Pancreas (tissue), 10 donors: ENCODE measurements at regions not wholly inside any gene's neighbourhood (a gene's known extent, or its start where the extent isn't known, plus 50 kb on each side); places are given as distances from the start of the nearest gene placed in this dataset.

ENCODE experiments used
- ATAC-seq, 4 donors: fragments of 200-7000 bp; cut with Tn5 transposase; one replicate each; pipeline versions ENCODE4 v1.8.0 to v1.9.1; 2020; ENCODE audit warnings: mild to moderate bottlenecking in 4 of 4, moderate library complexity in 4 of 4
- DNase-seq, 6 donors: peaks; one replicate each; pipeline ENCODE4 v3.0.0-alpha.2; 2020
- FAIRE-seq: peaks from 2 replicates; lab custom pipeline; 2012; peaks lifted over from hg19 to GRCh38; lab: Jason Lieb, UNC
- H3K27ac ChIP-seq, 4 donors: fragments of 200-600 bp; sonication (generic); 1 replicate in 3 of 4; 2 replicates in 1 of 4; pipeline versions ENCODE4 v1.5.0 to v1.8.0; 2020
- H3K27me3 ChIP-seq, 4 donors: fragments of 200-600 bp; one replicate each; pipeline ENCODE4 v1.8.0; 2021
- H3K36me3 ChIP-seq, 3 donors: fragments of 200-600 bp; sonication (generic) in 1 of 3; one replicate each; pipeline versions ENCODE4 v1.5.0 to v1.8.0; 2020 to 2021
- H3K4me1 ChIP-seq, 3 donors: fragments of 200-600 bp; one replicate each; pipeline ENCODE4 v1.8.0; 2021
- H3K4me3 ChIP-seq, 4 donors: fragments of 200-600 bp; sonication (generic) in 2 of 4; one replicate each; pipeline versions ENCODE4 v1.5.0 to v1.8.0; 2020 to 2021
- H3K9me3 ChIP-seq, 4 donors: fragments of 200-600 bp; one replicate each; pipeline ENCODE4 v1.8.0; 2021
- CTCF ChIP-seq, 4 donors: fragments of 200-600 bp; sonication (generic) in 3 of 4; IDR thresholded peaks; one replicate each; pipeline versions ENCODE4 v1.5.0 to v1.8.0; 2021; ENCODE audit warnings: antibody characterized with exemption in 4 of 4
- WGBS, 2 donors: extraction: QIAGEN DNeasy Blood & Tissue Kit; methylation state at CpG; one replicate each; pipeline ENCODE4 v1.1.7; 2013; 5-methylcytosine and 5-hydroxymethylcytosine counted together
- intact Hi-C, 3 donors: fragments of 100-400 bp; cut with DNase I; formaldehyde crosslinking; loops; one replicate each; pipeline versions ENCODE4 v1.11.1 to v1.14.2; 2022
- donor health status: healthy with polysubstance abuse.
- donor health status: DM: no; HTN: no; CAD: no; lungs with moderate emphysema.
- donor health status: DM: no; HTN: no; CAD: no.
- donor health status: control.
- donor health status: control.
- donor health status: Bipolar disorder and iron deficiency.
- donor health status: DM: yes; HTN: yes; CAD: no.
- donor health status: DM: no; HTN: no; CAD: no.
- donor health status: DM: no; HTN: no; CAD: no.
- donor health status: DM: yes; HTN: yes; CAD: no.

GRCh38 chr6:20029979-20030378, 182.3 kb downstream of the MBOAT1 start:
- H3K36me3 ChIP-seq = no peaks in the 10 kb centered on the region
- intact Hi-C loops = no loop called here
- ATAC-seq (no peak), DNase-seq (no peak), FAIRE-seq (no peak)
- H3K9me3 ChIP-seq = no peaks in the 10 kb centered on the region
- TF ChIP-seq CTCF (IDR thresholded peaks at IDR 0.05) = no peak
- peaks cover 0 to 4% (median 0%) of the 10 kb centered on the region in 3 donors for H3K4me1 ChIP-seq
- WGBS, 2 donors = 89 to 91% methylated on average over 3 of the region's 3 CpGs
- H3K27me3 ChIP-seq = no peaks in the 10 kb centered on the region
- no peak overlapping the region for H3K27ac ChIP-seq
- H3K4me3 ChIP-seq = no peak overlapping the region

GRCh38 chr6:20031342-20031741, 180.9 kb downstream of the MBOAT1 start:
- 89 to 95% methylated on average over 4 of the region's 4 CpGs for WGBS, 2 donors
- ATAC-seq = no peak
- no peaks in the 10 kb centered on the region for H3K27me3 ChIP-seq
- no peak overlapping the region for H3K4me3 ChIP-seq
- no peaks in the 10 kb centered on the region for H3K36me3 ChIP-seq
- H3K9me3 ChIP-seq = no peaks in the 10 kb centered on the region
- TF ChIP-seq CTCF (IDR thresholded peaks at IDR 0.05) = no peak
- DNase-seq = no peak
- FAIRE-seq = no peak
- peaks cover 0 to 4% (median 0%) of the 10 kb centered on the region in 3 donors for H3K4me1 ChIP-seq
- intact Hi-C loops = no loop called here
- H3K27ac ChIP-seq = no peak overlapping the region

- no peak for TF ChIP-seq CTCF (IDR thresholded peaks at IDR 0.05)
- intact Hi-C loops = no loop called here
- WGBS, 2 donors = 50 to 51% methylated on average over 8 of the region's 8 CpGs
- Histone ChIP-seq H3K4me3 (no peak overlapping the region), H3K27ac (no peak overlapping the region), H3K9me3 (no peaks in the 10 kb centered on the region), H3K27me3 (no peaks in the 10 kb centered on the region), H3K36me3 (no peaks in the 10 kb centered on the region), H3K4me1 (peaks cover 0 to 4% (median 0%) of the 10 kb centered on the region in 3 donors)
- ATAC-seq (no peak), FAIRE-seq (no peak), DNase-seq (no peak)
Observed at GRCh38 chr6:20033697-20034407, 178.4 kb downstream of the MBOAT1 start.

GRCh38 chr6:20034408-20034769, 177.9 kb downstream of the MBOAT1 start:
- TF ChIP-seq CTCF (IDR thresholded peaks at IDR 0.05) = no peak

GRCh38 chr6:20036141-20036677, 176.1 kb downstream of the MBOAT1 start:
- Histone ChIP-seq H3K4me3 (no peak overlapping the region), H3K36me3 (no peaks in the 10 kb centered on the region), H3K27me3 (no peaks in the 10 kb centered on the region), H3K9me3 (no peaks in the 10 kb centered on the region), H3K27ac (no peak overlapping the region), H3K4me1 (peaks cover 0 to 4% (median 0%) of the 10 kb centered on the region in 3 donors)
- no peak for TF ChIP-seq CTCF (IDR thresholded peaks at IDR 0.05)
- WGBS, 2 donors = 82 to 89% methylated on average over 7 of the region's 7 CpGs
- FAIRE-seq (no peak), DNase-seq (no peak), ATAC-seq (no peak)
- intact Hi-C loops = no loop called here

More at GRCh38 chr6:20034408-20034769, 177.9 kb downstream of the MBOAT1 start:
- H3K27me3 ChIP-seq = no peaks in the 10 kb centered on the region
- H3K4me3 ChIP-seq = no peak overlapping the region
- 14 to 19% methylated on average over 5 of the region's 5 CpGs for WGBS, 2 donors
- intact Hi-C loops = no loop called here
- peaks cover 0 to 4% (median 0%) of the 10 kb centered on the region in 3 donors for H3K4me1 ChIP-seq
- no peaks in the 10 kb centered on the region for H3K9me3 ChIP-seq
- no peaks in the 10 kb centered on the region for H3K36me3 ChIP-seq
- no peak overlapping the region for H3K27ac ChIP-seq
- DNase-seq = no peak
- FAIRE-seq = no peak
- no peak for ATAC-seq
